PC-9 (cell line): ENCODE measurements at regions not wholly inside any gene's neighbourhood (a gene's known extent, or its start where the extent isn't known, plus 50 kb on each side); places are given as distances from the start of the nearest gene placed in this dataset.

Source experiments
- BruUV-seq: library from RNA; stranded (reverse); fragments of 400-500 nt; replicated peaks from 2 replicates; lab custom pipeline; 2021; lab: Mats Ljungman, UMichigan
- CTCF ChIA-PET: fragments of 300-600 bp; sonication (Branson Sonifier 250); formaldehyde crosslinking; loops from one replicate; lab custom pipeline; 2022; ENCODE audit warnings: antibody characterized with exemption; lab: Charles Lee
- POLR2A ChIA-PET: fragments of 300-600 bp; sonication (Branson Sonifier 250); formaldehyde crosslinking; loops from one replicate; lab custom pipeline; 2022; ENCODE audit warnings: antibody characterized with exemption; ENCODE audit not compliant: unreplicated experiment; lab: Charles Lee
- DNase-seq, 2 experiments: peaks; one replicate each; pipeline versions ENCODE4 v3.0.0 to v3.0.0-alpha.2; 2015 to 2022; ENCODE audit warnings: mixed read lengths in 1 of 2
- H2AFZ ChIP-seq: fragments of 200-600 bp; sonication (generic); 2 replicates; pipeline ENCODE4 v1.8.1; 2017; ENCODE audit warnings: antibody characterized with exemption
- H3F3A ChIP-seq: fragments of 200-600 bp; sonication (generic); 2 replicates; pipeline ENCODE4 v1.8.1; 2017; ENCODE audit warnings: antibody characterized with exemption, mild to moderate bottlenecking, low read depth; ENCODE audit not compliant: insufficient read depth
- H3K27ac ChIP-seq: fragments of 200-600 bp; sonication (generic); 2 replicates; pipeline ENCODE4 v1.6.1; 2016; ENCODE audit warnings: mixed run types
- H3K27me3 ChIP-seq: fragments of 200-600 bp; sonication (generic); 2 replicates; pipeline ENCODE4 v1.6.1; 2016; ENCODE audit warnings: low read depth, mixed run types; ENCODE audit not compliant: insufficient read depth
- H3K36me3 ChIP-seq: fragments of 200-600 bp; sonication (generic); 2 replicates; pipeline ENCODE4 v1.6.1; 2016; ENCODE audit warnings: low read depth, mixed run types
- H3K4me1 ChIP-seq: fragments of 200-600 bp; sonication (generic); replicated peaks from 2 replicates; pipeline ENCODE4 v1.6.1; 2016; ENCODE audit warnings: mixed run types; ENCODE audit not compliant: insufficient read depth
- H3K4me2 ChIP-seq: fragments of 200-600 bp; sonication (generic); 2 replicates; pipeline ENCODE4 v1.6.1; 2017; ENCODE audit warnings: mixed run types
- H3K4me3 ChIP-seq: fragments of 200-600 bp; sonication (generic); 2 replicates; pipeline ENCODE4 v1.6.1; 2016; ENCODE audit warnings: mixed run types
- H3K79me2 ChIP-seq: fragments of 200-600 bp; sonication (generic); 2 replicates; pipeline ENCODE4 v1.6.1; 2017; ENCODE audit warnings: low read depth, mixed run types
- H3K9me2 ChIP-seq: fragments of 200-600 bp; sonication (generic); 2 replicates; pipeline ENCODE4 v1.8.1; 2017; ENCODE audit warnings: mild to moderate bottlenecking; ENCODE audit not compliant: insufficient read depth
- H3K9me3 ChIP-seq: fragments of 200-600 bp; sonication (generic); 2 replicates; pipeline ENCODE4 v1.8.1; 2016; ENCODE audit warnings: low read depth; ENCODE audit not compliant: insufficient read depth
- H4K20me1 ChIP-seq: fragments of 200-600 bp; sonication (generic); 2 replicates; pipeline ENCODE4 v1.8.1; 2017; ENCODE audit not compliant: insufficient read depth
- CTCF ChIP-seq: fragments of 200-600 bp; sonication (generic); conservative IDR thresholded peaks from 2 replicates; pipeline ENCODE4 v1.6.1; 2017; ENCODE audit warnings: mixed run types, antibody characterized with exemption, mild to moderate bottlenecking, moderate library complexity
- EZH2 ChIP-seq: fragments of 200-600 bp; sonication (generic); IDR thresholded peaks from 2 replicates; pipeline ENCODE4 v1.8.0; 2017; ENCODE audit warnings: antibody characterized with exemption, low read depth
- intact Hi-C: fragments of 100-400 bp; cut with micrococcal nuclease; formaldehyde crosslinking; loops from one replicate; pipeline ENCODE4 v1.10.0; 2022; ENCODE audit not compliant: unreplicated experiment

GRCh38 chr15:97386940-97387339 is 573.6 kb upstream of the ARRDC4 start:
- Histone ChIP-seq H3F3A (no peaks in the 10 kb centered on the region), H3K27me3 (no peaks in the 10 kb centered on the region), H2AFZ (no peak overlapping the region), H3K27ac (no peak overlapping the region), H3K9me2 (no peaks in the 10 kb centered on the region), H3K79me2 (no peaks in the 10 kb centered on the region), H3K4me3 (no peak overlapping the region), H3K9me3 (no peaks in the 10 kb centered on the region), H4K20me1 (no peaks in the 10 kb centered on the region), H3K36me3 (no peaks in the 10 kb centered on the region), H3K4me1 (no peaks in the 10 kb centered on the region), H3K4me2 (no peak overlapping the region)
- no TSS peak for BruUV-seq
- TF ChIP-seq CTCF (no peak), EZH2 (no peak)
- DNase-seq: no peak
- POLR2A ChIA-PET: no interaction called here
- CTCF ChIA-PET: no interaction called here
- intact Hi-C loops: no loop called here

GRCh38 chr15:97401195-97401594 is 559.3 kb upstream of the ARRDC4 start:
- TF ChIP-seq EZH2 (no peak), CTCF (no peak)
- no TSS peak for BruUV-seq
- Histone ChIP-seq H4K20me1 (no peaks in the 10 kb centered on the region), H3K36me3 (no peaks in the 10 kb centered on the region), H3K27ac (no peak overlapping the region), H3K27me3 (no peaks in the 10 kb centered on the region; the same call in 1 of the 2 replicates), H3K79me2 (no peaks in the 10 kb centered on the region), H2AFZ (no peak overlapping the region), H3K4me2 (no peak overlapping the region), H3K4me3 (no peak overlapping the region), H3K4me1 (no peaks in the 10 kb centered on the region), H3F3A (no peaks in the 10 kb centered on the region), H3K9me3 (no peaks in the 10 kb centered on the region), H3K9me2 (no peaks in the 10 kb centered on the region)
- no peak for DNase-seq
- CTCF ChIA-PET: no interaction called here
- POLR2A ChIA-PET: no interaction called here
- intact Hi-C loops: no loop called here

GRCh38 chr15:97401970-97402369 is 558.5 kb upstream of the ARRDC4 start:
- H3K4me3 ChIP-seq: no peak overlapping the region
- no TSS peak for BruUV-seq
- POLR2A ChIA-PET: no interaction called here

More at GRCh38 chr15:97401970-97402369, 558.5 kb upstream of the ARRDC4 start:
- H4K20me1 ChIP-seq: no peaks in the 10 kb centered on the region
- no peak for DNase-seq
- H3F3A ChIP-seq: no peaks in the 10 kb centered on the region
- H3K27me3 ChIP-seq: peaks cover 1% of the 10 kb centered on the region; the same call in 1 of the 2 replicates
- H3K4me1 ChIP-seq: no peaks in the 10 kb centered on the region
- H2AFZ ChIP-seq: no peak overlapping the region
- no peak overlapping the region for H3K4me2 ChIP-seq
- CTCF ChIA-PET: no interaction called here
- intact Hi-C loops: no loop called here
- no peak for TF ChIP-seq EZH2
- TF ChIP-seq CTCF: no peak
- no peaks in the 10 kb centered on the region for H3K36me3 ChIP-seq
- H3K9me2 ChIP-seq: no peaks in the 10 kb centered on the region
- no peaks in the 10 kb centered on the region for H3K79me2 ChIP-seq
- H3K27ac ChIP-seq: no peak overlapping the region
- no peaks in the 10 kb centered on the region for H3K9me3 ChIP-seq
